Testis (tissue), 2 donors: ENCODE measurements at regions not wholly inside any gene's neighbourhood (a gene's known extent, or its start where the extent isn't known, plus 50 kb on each side); places are given as distances from the start of the nearest gene placed in this dataset.

Experiments
- DNase-seq: peaks from one replicate; pipeline ENCODE4 v3.0.0-alpha.2; 2019
- H3K27ac ChIP-seq, 2 donors: fragments of 200-600 bp; sonication (generic); one replicate each; pipeline ENCODE4 v1.5.1; 2019
- H3K27me3 ChIP-seq: fragments of 200-600 bp; sonication (generic); one replicate; pipeline ENCODE4 v1.5.1; 2019
- H3K36me3 ChIP-seq: fragments of 200-600 bp; sonication (generic); one replicate; pipeline ENCODE4 v1.5.1; 2017; ENCODE audit warnings: low read depth; ENCODE audit errors: missing control alignments
- H3K4me1 ChIP-seq: fragments of 200-600 bp; sonication (generic); one replicate; pipeline ENCODE4 v1.5.1; 2019
- H3K4me3 ChIP-seq, 2 donors: fragments of 200-600 bp; sonication (generic); one replicate each; pipeline ENCODE4 v1.5.1; 2017 to 2019
- H3K9me3 ChIP-seq: fragments of 200-600 bp; sonication (generic); one replicate; pipeline ENCODE4 v1.5.1; 2017
- POLR2A ChIP-seq: fragments of 450-650 bp; IDR thresholded peaks from one replicate; pipeline ENCODE4 v1.6.1; 2017; ENCODE audit warnings: antibody characterized with exemption, mild to moderate bottlenecking, moderate library complexity
- WGBS, 2 donors: methylation state at CpG; one replicate each; pipeline ENCODE4 v1.1.5; 2018; 5-methylcytosine and 5-hydroxymethylcytosine counted together
- intact Hi-C: fragments of 100-400 bp; cut with DNase I; formaldehyde crosslinking; loops from one replicate; pipeline ENCODE4 v1.15.1; 2023; ENCODE audit warnings: low total_unique reads
- TF ChIP-seq, protein P1 (sequence below), 3 experiments: fragments of 450-650 bp in 2 of 3; fragments of 200-600 bp in 1 of 3; sonication (generic) in 1 of 3; IDR thresholded peaks; one replicate each; pipeline ENCODE4 v1.5.1; 2016 to 2019; ENCODE audit warnings: antibody characterized with exemption in 3 of 3, mild to moderate bottlenecking in 2 of 3, moderate library complexity in 1 of 3

- no peaks in the 10 kb centered on the region for H3K9me3 ChIP-seq
- intact Hi-C loops: no loop called here
- H3K27me3 ChIP-seq: no peaks in the 10 kb centered on the region
- no peak overlapping the region for H3K4me3 ChIP-seq
- H3K36me3 ChIP-seq: no peaks in the 10 kb centered on the region
- DNase-seq: no peak
- H3K4me1 ChIP-seq: no peaks in the 10 kb centered on the region
- WGBS, 2 donors: 94 to 95% methylated on average over 1 of the region's 1 CpG
- TF ChIP-seq POLR2A: no peak
- TF ChIP-seq, protein P1, sequence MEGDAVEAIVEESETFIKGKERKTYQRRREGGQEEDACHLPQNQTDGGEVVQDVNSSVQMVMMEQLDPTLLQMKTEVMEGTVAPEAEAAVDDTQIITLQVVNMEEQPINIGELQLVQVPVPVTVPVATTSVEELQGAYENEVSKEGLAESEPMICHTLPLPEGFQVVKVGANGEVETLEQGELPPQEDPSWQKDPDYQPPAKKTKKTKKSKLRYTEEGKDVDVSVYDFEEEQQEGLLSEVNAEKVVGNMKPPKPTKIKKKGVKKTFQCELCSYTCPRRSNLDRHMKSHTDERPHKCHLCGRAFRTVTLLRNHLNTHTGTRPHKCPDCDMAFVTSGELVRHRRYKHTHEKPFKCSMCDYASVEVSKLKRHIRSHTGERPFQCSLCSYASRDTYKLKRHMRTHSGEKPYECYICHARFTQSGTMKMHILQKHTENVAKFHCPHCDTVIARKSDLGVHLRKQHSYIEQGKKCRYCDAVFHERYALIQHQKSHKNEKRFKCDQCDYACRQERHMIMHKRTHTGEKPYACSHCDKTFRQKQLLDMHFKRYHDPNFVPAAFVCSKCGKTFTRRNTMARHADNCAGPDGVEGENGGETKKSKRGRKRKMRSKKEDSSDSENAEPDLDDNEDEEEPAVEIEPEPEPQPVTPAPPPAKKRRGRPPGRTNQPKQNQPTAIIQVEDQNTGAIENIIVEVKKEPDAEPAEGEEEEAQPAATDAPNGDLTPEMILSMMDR (IDR thresholded peaks at IDR 0.05): no peak
- H3K27ac ChIP-seq: no peak overlapping the region
These were observed 71.8 kb upstream of the NAP1L1 start for GRCh38 chr12:76156314-76156713.

DNA sequence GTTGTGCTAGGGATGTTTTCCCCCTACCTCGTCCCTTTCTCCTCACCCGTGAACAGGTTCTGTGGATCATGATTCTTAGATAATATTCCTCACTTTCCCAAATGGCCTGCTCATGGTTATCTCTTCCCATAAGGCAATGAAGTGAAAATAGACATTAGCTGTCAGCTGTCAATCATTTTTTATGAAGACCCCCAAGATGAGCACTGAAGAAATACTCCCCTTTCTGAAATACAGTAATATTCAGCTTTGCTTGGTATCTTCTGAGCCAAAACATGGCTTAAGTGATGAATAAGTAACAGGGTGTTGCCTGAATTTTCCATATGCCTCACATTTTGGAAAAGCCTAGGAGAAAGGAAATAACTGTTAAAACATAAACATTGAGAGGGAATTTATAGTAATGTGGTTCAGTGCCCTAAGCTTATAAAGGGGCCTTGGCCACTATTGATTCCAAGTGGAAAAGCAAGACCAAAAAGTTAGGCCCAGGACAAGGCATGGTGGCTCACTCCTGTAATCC is 70.7 kb upstream of the NAP1L1 start:
- TF ChIP-seq, protein P1 (IDR thresholded peaks at IDR 0.05): no peak
- TF ChIP-seq POLR2A: no peak
- Histone ChIP-seq H3K4me1 (no peaks in the 10 kb centered on the region), H3K27ac (no peak overlapping the region), H3K27me3 (no peaks in the 10 kb centered on the region), H3K36me3 (no peaks in the 10 kb centered on the region), H3K9me3 (no peaks in the 10 kb centered on the region), H3K4me3 (no peak overlapping the region)
- WGBS, 2 donors: 93 to 97% methylated on average over 2 of the region's 2 CpGs
- intact Hi-C loops: no loop called here
- no peak for DNase-seq

- DNase-seq: no peak
- Histone ChIP-seq H3K4me3 (no peak overlapping the region), H3K4me1 (no peaks in the 10 kb centered on the region), H3K27me3 (no peaks in the 10 kb centered on the region), H3K9me3 (no peaks in the 10 kb centered on the region), H3K36me3 (no peaks in the 10 kb centered on the region), H3K27ac (no peak overlapping the region)
- TF ChIP-seq POLR2A: no peak
- TF ChIP-seq, protein P1 (IDR thresholded peaks at IDR 0.05): no peak
- intact Hi-C loops: no loop called here
- 80 to 93% methylated on average over 3 of the region's 3 CpGs for WGBS, 2 donors
These were observed 69.1 kb upstream of the NAP1L1 start for GRCh38 chr12:76153616-76154015.

DNA sequence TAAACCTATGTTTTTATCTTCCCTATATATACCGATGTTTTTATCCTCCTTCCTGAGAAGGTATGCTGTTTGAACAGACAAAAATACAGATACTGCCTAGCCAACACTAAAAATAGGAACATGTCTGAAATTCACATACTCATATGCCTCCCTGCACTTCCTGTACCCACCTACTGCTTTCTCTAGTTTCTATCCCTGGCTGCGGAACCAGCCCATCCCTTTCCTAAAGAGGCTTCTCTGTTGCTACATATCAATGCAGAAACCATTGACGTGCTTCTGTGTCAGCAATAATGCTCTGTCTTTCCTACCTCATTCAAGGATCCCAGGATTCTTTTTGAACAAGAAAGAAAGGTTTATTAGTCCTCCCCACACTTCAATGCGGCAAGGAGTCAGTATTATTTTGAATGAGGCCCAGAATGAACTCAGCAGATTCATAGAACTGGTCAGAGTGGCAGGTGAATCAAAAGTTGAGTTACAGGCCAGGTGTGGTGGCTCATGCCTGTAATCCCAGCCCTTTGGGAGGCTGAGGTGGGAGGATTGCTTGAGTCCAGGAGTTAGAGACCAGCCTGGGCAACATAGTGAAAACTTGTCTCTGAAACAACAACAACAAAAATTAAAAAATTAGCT is 67.8 kb upstream of the NAP1L1 start:
- intact Hi-C loops: no loop called here
- H3K27me3 ChIP-seq: no peaks in the 10 kb centered on the region
- H3K4me3 ChIP-seq: no peak overlapping the region
- 66 to 70% methylated on average over 4 of the region's 4 CpGs for WGBS, 2 donors
- no peak for TF ChIP-seq POLR2A
- TF ChIP-seq, protein P1 (IDR thresholded peaks at IDR 0.05): no peak
- DNase-seq: no peak
- H3K36me3 ChIP-seq: no peaks in the 10 kb centered on the region
- H3K4me1 ChIP-seq: no peaks in the 10 kb centered on the region
- H3K9me3 ChIP-seq: no peaks in the 10 kb centered on the region
- H3K27ac ChIP-seq: no peak overlapping the region

- intact Hi-C loops: no loop called here
- no peaks in the 10 kb centered on the region for H3K9me3 ChIP-seq
- H3K27ac ChIP-seq: no peak overlapping the region
- H3K27me3 ChIP-seq: no peaks in the 10 kb centered on the region
- peak; percentile 28 for DNase-seq
- H3K4me3 ChIP-seq: no peak overlapping the region
- TF ChIP-seq, protein P1 (IDR thresholded peaks at IDR 0.05): no peak
- TF ChIP-seq POLR2A: no peak
- 40 to 42% methylated on average over 1 of the region's 1 CpG for WGBS, 2 donors
- no peaks in the 10 kb centered on the region for H3K4me1 ChIP-seq
- no peaks in the 10 kb centered on the region for H3K36me3 ChIP-seq
These were observed 59.7 kb upstream of the NAP1L1 start for GRCh38 chr12:76144245-76144549.
